GM19395 (cell line): ENCODE measurements at regions not wholly inside any gene's neighbourhood (a gene's known extent, or its start where the extent isn't known, plus 50 kb on each side); places are given as distances from the start of the nearest gene placed in this dataset.

Experiments
- ATAC-seq: cut with Tn5 transposase; IDR thresholded peaks from one replicate; pipeline ENCODE4 v1.9.1; 2021; ENCODE audit warnings: mild to moderate bottlenecking, moderate library complexity; ENCODE audit not compliant: unreplicated experiment

DNA sequence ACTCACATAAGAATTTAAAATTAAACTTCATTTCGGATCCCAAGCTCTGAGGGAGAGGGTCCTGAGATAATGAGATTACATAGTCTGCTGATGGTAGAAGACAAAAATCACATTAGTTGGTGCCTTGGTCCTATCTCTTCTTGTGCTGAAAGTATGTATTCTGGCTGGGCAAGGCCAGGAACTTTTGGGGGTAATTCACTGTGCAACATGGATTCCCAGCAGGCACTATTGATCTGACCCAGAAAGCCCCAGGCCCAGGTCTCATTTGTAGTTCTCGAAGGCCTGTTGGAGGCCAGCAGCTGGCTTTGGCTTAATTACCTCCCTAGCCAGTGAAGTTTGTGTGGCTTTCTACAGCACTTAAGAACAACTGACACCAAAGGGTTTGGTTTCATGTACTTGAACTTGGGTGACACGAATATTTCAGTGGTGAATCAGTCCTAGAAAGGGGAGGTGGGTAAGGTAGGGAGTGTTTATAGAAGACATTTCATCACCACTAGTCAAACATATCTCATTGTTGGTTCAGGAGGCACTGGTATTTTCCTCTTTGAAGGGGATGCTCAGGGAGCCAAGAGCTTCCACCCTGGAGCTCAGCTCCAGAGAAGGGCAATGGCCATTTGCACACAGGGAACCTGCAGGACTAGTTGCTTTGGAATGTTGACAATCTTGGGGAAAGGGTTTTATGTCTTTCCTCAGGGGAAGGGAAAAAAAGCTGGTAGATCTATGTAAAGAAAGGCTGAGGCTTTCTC lies 217.8 kb downstream of the OSR1 start:
- no peak for ATAC-seq

DNA sequence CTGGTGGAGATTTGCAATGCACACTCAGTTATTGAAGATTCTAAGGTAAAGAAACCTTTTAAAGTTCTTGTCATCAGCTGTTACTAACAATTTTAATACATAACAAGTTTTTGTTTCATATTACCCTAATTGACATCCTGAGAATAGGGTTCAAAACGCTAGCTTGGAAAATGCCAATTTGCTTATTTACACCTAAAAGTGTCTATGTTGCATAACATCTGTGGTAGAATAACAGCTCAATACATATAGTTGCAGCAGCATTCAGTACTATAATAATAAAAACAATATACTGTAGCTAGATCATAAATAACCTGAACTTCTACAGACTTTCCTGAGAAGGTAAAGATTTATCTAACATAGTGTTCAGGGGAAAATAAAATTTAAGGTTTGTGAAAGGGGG lies 219.0 kb downstream of the OSR1 start:
- no peak for ATAC-seq

DNA sequence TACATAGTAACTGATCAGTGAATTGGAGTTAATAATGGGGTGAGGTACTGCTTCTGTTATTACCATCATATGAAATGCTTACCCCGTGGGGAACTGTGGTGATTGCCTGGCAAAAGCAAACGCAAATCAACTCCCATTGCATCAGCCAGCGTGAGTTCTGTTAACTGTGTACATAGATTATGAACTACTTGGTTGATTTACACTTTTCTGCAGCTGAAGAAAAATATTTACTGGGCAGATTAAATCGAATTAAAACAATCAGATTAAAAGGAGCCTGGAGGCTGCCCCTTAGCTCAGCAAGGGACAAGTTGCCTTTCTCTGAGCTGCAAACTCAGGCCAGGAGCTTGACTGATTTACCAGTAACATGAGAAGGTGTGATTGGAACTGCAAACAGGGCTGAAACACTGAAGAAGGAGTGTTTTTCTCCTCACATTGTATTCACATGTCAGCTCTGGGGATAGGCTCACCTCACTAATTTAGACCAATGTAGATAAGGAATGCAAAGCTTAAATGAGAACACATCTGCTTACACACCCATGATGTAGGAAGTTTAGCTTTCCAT lies 220.1 kb downstream of the OSR1 start:
- ATAC-seq: no peak

DNA sequence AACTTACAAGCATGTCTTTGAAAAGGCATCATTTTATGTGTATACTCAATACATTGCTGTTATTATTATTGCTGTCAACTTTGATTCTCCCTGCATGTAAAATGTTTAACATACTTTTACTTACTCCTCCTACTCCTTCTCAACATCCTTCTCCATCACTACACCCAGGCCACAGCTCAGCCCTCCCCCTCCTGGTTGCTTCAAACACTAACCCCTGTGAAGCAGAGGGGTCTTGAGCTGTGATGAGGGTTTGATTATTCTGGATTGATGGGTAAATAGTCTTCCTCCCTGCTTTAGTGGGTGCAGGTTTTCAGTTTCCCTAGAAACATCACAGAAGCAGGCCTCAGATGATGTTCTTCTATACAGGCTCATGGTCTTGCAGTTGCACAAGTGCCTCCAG lies 221.0 kb downstream of the OSR1 start:
- no peak for ATAC-seq

DNA sequence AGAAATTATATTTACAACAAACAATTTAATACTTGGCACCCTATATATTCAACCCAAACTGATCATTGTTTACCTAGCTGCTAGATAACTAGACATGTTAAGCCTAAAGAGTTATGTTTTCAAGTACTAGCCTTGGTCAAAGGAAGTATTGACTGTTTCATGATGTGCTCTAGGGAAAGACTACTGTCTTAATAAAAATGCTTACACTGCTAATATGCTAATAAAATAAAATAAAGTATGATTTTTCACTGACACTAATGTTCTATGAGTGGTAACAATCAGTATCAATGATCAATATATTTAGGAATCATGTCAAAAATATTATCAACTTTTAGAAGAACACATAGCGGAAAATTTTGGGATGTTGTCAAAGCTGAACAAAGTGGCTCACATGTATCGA lies 225.5 kb downstream of the OSR1 start:
- no peak for ATAC-seq

DNA sequence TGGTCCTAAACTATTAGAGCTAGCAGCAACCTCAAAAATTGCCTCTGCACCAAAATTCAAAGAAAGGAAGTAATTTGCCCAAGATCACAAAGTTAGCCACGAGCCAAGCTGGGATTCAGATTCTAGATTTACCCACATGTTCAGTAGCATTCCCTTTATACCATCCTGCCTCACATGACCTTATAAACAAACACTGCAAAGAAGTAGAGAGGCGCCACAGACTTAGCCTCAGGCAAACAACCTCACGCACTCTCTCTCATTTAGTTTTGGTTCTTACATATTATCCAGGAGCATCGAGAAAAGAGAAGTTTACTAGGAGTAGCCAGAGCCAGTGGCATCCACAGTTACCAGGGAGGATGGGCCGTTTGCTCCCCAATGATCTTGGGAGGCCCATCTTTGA lies 226.6 kb downstream of the OSR1 start:
- ATAC-seq: no peak

DNA sequence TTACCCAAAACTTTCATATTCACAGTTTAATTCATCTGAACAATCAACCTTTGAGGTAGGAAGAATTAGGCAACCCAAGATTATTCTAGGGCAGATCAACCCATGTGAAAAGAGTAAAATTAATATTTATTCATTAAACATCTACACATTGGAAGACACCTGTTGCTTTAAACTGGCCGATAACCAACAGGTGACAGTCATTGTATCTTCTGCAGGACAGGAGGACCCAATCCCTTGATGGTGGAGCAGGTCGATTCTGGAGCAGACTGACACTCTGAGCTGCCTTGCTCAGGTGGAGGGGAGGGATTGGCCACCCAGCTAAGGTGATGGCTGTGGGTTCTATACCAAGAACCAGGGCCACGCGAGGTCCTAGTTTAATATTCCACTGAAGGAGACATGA lies 230.3 kb downstream of the OSR1 start:
- no peak for ATAC-seq

DNA sequence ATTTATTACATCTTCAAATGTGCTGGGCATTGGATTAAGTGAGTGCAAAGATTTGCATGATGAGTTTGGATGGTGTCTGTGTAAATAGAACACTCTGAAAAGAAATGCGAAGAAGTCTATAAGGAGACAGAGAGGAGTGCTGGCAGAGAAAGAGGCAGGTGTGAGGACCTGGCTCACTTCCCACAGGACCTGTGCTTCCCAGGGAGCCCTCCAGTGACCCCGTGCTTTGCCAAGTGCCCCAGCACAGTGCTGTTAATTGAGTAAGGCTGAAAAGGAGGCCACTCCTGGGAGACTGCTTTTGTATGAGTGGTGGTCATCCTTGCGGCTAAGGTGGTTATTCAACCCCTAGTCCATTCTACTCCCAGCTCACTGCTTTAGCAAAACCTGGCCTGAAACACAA lies 230.8 kb downstream of the OSR1 start:
- no peak for ATAC-seq

DNA sequence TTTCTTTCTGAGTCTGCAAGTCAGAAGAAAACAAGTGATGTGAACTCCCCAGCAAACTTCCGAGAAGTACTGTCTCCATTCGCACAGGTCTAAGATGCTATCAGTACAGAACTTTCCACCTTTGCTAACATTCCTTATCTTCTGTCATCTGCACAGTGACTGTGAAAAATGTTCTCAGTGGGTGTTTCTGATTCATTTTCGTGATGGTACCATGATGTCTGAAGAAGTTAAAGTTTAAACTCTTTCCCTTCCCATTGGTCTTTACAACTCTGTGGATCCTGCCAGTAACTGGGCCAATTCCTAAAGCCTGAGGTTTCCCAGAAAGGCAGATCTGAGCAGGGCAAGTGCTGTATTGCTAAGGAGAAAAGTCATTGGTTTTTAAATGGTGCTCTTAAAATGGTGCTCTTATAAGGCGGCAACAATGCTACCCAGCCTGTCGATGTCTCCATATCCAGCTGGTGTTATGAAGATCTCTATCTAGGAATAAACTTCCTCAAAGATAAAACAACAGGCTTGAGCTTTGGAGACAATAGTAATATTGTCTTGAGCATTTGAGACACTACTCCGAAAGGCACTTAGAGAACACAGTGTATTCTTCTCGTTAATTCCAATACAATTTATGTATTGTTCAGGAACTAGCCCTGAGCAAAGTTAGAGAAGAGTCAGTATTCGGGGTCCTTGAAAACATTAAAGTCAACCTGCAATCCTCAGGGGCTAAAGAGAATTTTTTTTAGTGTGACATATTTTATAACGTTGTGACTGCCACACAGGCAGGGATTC lies 232.3 kb downstream of the OSR1 start:
- no peak for ATAC-seq

DNA sequence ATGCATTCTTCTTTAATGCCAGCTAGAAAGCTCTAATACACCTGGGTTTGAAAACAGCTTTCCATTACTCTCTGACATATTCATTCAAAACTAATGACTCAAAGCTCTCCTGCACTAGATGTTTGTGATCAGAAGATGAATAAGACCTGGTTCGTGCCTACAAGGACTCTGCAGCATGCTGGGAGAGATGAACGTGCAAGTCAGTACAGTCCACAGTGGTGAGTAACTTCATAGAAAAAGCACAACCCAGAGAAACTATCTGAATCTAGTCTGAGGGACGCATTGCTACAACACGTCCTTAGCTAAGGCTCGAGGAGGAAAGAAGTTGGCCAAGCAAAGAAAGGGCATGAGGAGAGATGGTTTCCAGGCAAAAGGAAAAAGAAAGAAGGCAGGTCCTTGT lies 234.3 kb downstream of the OSR1 start:
- ATAC-seq: no peak

DNA sequence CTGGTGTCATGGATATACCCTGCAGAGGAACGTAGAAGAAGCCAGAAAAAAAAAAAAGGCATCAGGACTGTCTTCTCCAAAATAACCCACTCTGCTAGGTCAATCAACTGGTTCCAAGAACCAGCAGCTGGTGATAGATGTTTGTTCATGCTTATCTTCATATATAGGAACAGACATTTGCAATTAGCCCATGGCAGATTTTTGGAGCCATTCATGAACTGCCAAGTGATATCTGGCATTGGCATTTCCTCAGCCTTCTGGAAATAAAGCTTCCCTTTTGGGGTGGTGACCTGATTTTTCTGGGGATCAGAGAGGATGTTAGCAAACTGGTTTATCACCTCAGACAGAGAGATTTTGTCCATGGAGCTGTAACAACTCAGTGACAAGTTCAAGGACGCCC lies 234.9 kb downstream of the OSR1 start:
- ATAC-seq: no peak

DNA sequence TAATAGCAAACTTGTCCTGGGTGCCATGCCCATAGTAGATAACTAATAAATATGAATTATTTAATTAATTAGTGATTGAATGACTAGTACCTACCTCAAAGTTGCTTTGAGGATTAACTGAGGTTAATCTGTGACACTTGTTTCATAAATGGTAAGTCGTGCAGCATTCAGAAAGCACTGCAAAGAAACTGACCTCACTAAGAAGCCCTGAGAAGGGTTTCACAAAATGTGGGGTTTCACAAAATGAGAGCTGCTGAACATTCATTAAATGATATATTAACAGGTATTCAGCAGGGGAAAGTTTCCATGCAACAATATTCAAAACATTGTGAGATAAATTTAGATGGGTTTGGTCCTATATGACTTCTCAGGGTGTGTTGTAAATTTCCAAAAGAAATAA lies 236.2 kb downstream of the OSR1 start:
- ATAC-seq: no peak

DNA sequence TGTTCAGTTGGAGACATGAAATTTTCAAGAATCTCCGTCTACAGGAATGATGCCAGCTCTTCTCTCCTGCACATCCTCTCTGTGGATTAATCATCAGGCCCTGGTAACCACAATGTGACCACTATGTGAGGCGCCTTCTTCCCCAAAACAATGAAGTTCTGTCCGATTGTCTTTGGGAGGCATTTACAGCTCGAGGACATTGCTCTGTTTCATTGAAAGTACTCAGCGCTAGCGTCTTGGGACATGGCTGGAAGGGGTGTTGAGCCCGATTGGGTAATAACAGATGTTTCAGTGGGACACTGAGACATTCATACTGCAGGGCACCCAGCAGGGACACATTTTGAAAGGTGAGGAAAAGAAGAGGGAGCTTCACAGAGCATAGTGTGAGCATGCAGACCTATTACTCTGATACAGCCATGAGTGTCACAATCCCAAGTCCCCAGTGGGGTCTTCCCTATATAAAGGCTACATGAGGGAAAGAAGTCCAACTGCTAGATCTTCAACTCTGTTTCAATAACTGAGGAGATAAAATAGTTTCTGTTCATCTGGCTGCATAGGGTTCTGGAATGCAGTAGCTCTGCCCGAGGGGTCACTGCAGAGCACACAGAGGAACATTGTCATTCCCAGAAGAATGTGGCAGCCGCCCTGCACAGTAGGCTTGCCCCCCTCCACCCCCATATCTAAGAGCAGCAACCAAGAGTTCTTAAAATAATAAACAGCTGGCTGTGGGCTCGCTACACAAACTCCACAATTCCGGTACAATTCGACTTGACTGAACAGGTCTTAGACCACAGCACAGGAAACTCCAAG lies 237.3 kb downstream of the OSR1 start:
- ATAC-seq: no peak

DNA sequence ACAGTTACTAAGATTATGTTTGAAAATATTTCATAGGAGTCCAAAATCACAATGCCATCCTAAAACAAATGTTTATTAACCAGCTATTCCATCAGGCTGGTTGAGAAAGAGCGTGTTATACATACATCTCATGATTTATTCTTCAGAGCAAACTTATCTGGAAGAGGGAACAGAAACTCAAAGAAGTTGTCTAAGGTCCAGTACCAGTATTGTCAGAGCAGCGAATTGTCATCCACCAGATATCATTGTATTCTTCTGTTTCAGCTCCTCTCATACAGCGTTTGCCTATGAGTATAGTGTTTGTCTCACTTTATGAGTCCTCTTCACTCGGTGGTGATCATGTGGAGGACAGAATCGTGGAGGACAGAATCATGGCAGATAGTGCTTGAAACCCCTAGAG lies 238.2 kb downstream of the OSR1 start:
- ATAC-seq: no peak

DNA sequence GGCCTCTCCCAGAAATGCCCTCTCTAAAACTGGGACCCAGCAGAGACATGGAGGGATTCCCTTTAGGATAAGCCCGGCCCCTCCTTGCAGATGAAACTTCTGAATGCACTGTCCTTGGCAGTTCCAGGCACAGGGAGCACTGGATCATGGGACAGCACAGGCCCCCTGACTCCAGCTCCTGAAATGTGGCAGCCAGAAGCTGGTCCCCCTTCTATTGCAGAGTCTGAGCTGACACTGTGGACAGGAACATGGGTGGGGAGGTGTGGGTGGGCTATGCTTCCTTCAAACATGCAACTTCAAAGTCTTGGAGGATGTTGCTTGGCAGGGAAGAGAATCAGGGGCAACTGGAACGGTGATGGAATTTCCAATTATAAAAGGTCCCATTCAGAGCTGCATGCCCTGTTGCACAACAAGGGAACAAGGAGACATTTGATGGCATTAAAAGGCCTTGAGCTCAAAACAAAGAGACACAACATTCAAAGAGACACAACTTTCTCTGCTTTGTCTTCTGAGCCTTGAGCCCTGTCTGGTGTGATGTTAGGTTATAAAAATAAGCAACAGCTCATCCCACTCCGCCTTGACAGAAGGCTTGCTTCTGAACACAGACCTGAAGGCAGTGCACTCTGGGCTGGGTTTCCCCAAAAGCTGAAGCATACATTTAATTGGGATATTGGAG lies 239.0 kb downstream of the OSR1 start:
- no peak for ATAC-seq

DNA sequence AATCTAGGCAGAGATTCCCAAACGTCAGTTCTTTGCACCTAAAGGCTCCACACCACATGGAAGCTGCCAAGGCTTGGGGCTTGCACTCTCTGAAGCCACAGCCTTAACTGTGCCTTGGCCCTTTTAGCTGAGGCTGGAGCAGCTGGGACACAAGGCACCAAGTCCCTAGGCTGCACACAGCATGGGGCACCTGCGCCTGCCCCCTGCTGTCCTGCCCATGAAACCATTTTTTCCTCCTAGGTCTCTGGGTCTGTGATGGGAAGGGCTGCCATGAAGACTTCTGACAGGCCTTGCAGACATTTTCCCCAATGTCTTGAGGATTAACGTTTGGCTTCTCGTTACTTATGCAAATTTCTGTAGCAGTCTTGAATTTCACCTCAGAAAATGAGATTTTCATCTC lies 241.5 kb downstream of the OSR1 start:
- ATAC-seq: no peak

DNA sequence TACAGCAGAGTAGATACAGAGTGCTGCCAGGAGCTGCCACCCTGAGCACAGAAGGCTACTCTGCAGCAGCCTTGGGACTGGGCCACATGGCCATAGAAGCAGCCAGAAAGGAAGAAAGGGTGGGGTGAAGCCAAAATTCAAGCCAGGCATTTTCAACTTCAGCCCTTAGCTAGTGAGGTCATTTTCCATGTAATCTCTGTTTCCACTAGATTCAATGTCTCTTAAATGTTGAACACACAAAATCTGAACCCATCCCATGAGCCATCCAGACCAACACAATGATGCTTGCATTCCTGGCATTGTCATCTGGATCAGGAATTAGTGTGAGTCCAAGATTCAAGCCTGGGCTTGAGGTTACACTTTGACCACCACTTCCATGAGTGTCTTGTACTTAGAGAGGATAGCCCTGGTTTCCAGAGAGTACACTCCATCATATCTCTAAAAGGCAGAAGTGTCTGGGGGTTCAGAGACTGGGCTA lies 243.6 kb downstream of the OSR1 start:
- no peak for ATAC-seq

DNA sequence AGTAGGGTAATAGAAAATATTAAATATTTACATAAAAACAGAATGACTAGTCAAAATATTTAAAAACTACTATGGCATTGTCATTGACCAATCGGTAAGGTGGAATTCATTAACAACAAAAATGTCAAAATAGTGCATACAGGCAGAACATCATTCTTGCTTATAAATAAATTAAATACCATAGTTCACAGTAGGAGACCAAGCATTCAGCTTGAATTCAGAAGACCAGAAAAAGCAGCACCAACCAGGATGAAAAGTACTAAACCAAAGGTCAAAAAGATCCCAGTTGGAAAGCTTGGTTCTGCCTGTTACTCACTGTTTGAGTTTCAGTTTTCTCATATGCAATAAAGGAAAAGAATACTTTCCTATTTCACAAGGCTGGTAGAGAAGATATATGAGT lies 244.3 kb downstream of the OSR1 start:
- ATAC-seq: no peak

DNA sequence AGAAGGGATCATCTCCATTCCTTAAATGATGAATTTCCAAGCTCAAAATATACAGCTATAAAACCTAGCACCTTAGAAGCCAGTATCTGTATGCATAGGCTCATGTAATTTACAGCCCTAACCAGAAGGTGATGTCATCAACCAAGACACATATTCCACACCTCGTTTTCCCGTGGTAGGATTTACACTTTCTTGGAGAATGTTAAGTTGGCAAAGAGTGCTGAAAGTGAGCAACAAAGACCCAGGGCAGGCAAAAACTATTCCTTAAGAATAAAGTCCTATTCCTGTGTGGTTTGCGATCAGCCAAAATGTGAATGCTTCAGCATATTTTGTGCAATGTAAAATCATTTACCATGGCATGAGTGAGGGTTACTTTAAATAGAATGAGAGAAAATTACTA lies 247.1 kb downstream of the OSR1 start:
- ATAC-seq: no peak

DNA sequence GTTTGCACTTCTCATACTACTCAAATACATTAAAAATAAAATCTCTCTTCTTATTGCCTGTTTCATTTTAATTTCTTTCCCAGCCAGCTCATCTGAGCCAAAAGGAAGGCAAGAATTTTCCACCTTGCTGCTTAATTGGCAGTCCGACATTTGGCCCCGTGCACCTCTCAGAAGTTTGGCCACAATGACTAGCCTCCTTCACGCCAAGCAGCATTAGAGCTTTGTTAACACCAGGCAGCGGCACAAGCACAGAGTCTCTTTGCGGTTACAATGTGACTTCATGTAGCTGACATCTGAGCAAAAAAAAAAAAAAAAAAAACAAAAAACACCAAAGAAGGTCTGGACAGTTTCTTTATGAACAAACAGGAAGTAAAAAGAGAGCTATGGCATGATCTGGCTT lies 248.9 kb downstream of the OSR1 start:
- ATAC-seq: no peak

DNA sequence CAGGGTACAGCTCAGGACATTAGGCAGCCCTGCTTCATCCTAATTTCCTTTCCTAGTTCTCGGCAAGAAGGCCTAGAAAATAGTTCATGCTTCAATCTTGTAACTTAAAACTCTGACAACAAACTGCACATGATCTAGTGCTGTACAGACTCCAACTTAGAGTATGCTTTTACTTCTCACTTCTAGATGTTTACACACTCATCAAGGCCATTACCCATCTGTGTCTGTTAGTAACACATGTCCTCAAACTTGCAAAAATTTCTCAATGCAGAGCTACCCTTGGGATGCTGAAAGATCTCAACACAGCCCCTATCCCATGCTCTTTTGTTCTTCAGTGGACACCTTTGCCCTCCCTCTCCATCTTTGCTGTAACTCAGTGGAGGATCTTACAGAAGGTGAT lies 252.0 kb downstream of the OSR1 start:
- ATAC-seq: no peak
